A673 (cell line): ENCODE measurements at regions not wholly inside any gene's neighbourhood (a gene's known extent, or its start where the extent isn't known, plus 50 kb on each side); places are given as distances from the start of the nearest gene placed in this dataset.

Experiments
- EZH2 ChIP-seq: fragments of 200-600 bp; sonication (generic); IDR thresholded peaks from 2 replicates; pipeline ENCODE4 v1.6.1; 2017; ENCODE audit warnings: borderline replicate concordance, low read depth, mild to moderate bottlenecking, mixed read lengths, antibody characterized with exemption, low read length; ENCODE audit not compliant: poor library complexity, severe bottlenecking
- TF ChIP-seq, protein P1 (sequence below): fragments of 300-800, 200-600 bp; sonication (generic); conservative IDR thresholded peaks from 2 replicates; pipeline ENCODE4 v1.5.1; 2017; ENCODE audit warnings: low read depth, mild to moderate bottlenecking, antibody characterized with exemption, low read length, moderate library complexity, mixed read lengths

DNA sequence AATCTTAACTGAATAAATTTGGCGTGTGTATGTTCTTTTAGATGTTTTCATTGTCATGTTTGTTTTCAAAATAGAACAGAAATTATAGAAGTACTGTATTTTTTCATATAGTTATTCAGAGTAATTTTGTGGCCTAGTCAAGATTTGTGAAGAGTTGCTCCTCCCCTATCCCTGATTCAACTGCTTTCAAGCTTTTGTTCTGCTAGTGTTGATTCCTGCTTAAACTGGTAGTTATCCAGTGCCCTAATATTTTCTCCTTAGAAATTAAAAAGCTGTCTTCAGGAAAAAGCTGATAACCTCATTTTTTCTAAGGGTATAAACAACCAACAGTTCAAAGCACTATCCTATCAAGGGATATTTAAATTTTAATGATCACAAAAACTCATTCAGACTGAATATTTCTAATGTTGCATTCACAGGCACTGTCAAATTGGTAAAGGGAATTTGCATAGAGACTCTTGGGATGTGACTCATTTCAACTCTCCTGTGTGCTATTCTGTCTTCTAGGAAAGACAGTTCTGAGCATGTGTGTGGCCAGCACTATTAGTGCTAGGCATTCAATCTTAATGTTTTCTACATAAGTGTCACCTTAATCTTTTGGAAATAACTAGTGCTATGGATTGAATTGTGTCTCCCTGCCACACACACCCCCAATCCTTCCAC, 1776.0 kb downstream of the LRRC4C start:
- TF ChIP-seq, protein P1, sequence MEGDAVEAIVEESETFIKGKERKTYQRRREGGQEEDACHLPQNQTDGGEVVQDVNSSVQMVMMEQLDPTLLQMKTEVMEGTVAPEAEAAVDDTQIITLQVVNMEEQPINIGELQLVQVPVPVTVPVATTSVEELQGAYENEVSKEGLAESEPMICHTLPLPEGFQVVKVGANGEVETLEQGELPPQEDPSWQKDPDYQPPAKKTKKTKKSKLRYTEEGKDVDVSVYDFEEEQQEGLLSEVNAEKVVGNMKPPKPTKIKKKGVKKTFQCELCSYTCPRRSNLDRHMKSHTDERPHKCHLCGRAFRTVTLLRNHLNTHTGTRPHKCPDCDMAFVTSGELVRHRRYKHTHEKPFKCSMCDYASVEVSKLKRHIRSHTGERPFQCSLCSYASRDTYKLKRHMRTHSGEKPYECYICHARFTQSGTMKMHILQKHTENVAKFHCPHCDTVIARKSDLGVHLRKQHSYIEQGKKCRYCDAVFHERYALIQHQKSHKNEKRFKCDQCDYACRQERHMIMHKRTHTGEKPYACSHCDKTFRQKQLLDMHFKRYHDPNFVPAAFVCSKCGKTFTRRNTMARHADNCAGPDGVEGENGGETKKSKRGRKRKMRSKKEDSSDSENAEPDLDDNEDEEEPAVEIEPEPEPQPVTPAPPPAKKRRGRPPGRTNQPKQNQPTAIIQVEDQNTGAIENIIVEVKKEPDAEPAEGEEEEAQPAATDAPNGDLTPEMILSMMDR = no peak
- TF ChIP-seq EZH2 = no peak
